SKM-1 (cell line): ENCODE measurements at regions not wholly inside any gene's neighbourhood (a gene's known extent, or its start where the extent isn't known, plus 50 kb on each side); places are given as distances from the start of the nearest gene placed in this dataset.
"Not testable (repeated sequence)": the region's sequence is repeated elsewhere in the genome, so short reads cannot be mapped to it uniquely, and the experiment has no call there.

ENCODE experiments used
- DNase-seq: peaks from one replicate; lab custom pipeline; 2025; ENCODE audit not compliant: unreplicated experiment; lab: John Stamatoyannopoulos, UW

DNA sequence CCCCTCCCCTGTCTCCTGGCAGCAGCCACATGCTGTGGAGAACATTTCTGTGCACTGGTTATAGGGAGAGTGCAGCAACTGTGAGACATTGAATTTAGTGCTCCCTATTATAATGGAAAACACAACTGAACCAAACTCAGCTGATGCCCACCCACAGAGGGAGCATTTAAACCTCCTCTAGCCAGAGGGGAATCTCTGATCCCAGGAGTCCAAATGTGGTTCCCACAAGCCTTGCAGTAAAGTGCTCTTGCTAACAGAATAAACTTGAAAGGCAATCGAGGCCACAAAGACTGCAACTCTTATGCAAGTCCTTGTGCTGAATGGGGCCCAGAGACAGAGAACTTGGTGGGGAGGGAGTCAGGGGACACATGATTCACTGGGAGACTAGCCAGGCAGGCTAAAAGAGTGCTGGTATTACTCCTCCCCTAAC, 638.8 kb upstream of the VRK2 start:
- peak; percentile 6 for DNase-seq

DNA sequence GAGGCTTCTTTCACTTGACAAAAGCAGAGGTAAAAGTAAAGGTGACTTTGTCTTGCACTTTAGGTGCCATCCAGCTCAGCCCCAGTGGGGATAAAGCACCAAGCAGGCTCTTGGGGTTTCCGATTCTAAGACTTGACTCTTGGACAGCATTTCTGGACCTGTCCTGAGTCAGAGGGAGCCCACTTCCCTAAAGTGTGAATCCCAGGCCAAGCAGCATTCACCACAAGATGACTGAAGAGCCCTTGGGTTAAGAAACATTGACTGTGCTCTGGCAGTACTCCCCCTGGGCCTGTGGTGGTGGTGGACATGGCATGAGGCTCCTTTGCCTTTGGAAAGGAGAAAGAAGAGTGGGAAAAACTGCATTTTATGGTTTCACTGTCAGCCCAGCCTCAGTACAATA, 638.0 kb upstream of the VRK2 start:
- peak; percentile 6 for DNase-seq

- DNase-seq = no peak
These were observed 629.6 kb upstream of the VRK2 start for GRCh38 chr2:57417007-57417406.

- not testable (repeated sequence) for DNase-seq
These were observed 627.7 kb upstream of the VRK2 start for GRCh38 chr2:57418859-57419346.

DNA sequence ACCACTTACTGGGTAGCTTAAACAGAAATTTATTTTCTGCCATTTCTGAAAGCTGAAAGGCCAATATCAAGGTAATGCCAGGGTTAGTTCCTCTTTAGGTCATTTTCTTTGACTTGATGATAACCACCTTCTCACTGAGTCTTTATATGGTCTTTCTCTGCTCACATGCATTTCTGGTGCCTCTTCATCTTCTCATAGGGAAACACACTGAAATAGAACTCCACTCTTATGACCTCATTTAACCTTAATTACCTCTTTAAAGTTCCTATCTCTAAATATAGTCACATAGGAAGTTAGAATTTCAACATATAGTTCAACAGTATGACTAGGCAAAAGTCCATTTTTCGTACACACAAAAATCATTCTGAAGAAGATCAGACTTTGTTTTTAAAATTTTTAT, 616.8 kb upstream of the VRK2 start:
- peak; percentile 94 for DNase-seq

DNA sequence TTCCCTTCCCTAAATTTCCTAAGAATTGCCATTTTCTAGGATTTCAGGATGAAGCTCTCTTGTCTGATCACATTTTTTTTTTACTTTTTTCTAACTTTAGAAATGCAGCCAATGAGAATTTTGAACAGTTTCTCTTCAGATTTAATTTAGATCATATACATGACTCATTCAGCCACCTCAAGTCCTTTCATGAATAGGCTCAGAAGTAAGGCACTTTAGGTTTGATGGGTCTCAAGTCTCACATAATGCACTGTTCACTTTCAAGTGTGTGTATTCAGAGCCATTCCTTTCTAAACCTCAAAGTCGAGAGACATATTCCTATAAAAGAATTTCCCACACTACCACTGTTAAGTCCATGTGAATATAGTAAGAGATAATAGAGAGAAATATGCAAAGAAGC, 614.1 kb upstream of the VRK2 start:
- no peak for DNase-seq

GRCh38 chr2:57434441-57434840, 612.2 kb upstream of the VRK2 start:
- DNase-seq = no peak

DNA sequence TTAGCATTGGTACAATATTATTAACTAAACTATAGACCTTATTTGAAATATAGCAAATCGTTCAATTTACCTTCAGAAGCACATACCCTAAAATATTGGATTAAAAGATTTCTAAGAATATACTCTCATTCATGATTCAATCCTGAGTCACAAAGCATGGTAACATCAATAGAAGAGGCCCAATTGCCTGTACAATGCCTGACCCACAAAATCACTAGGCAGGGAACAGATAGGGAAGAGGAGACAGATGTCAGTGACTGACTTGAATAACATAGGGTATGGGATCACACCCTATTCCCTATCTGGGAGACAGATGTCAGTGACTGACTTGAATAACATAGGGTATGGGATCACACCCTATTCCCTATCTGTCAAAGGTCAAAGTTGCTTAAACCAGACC, 611.6 kb upstream of the VRK2 start:
- no peak for DNase-seq

- no peak for DNase-seq
These were observed 609.5 kb upstream of the VRK2 start for GRCh38 chr2:57437077-57437476.

GRCh38 chr2:57440437-57440836, 606.2 kb upstream of the VRK2 start:
- DNase-seq = no peak

- no peak for DNase-seq
These were observed 603.5 kb upstream of the VRK2 start for GRCh38 chr2:57443086-57443485.

GRCh38 chr2:57443973-57444521, 602.6 kb upstream of the VRK2 start:
- peak; percentile 32 for DNase-seq

DNA sequence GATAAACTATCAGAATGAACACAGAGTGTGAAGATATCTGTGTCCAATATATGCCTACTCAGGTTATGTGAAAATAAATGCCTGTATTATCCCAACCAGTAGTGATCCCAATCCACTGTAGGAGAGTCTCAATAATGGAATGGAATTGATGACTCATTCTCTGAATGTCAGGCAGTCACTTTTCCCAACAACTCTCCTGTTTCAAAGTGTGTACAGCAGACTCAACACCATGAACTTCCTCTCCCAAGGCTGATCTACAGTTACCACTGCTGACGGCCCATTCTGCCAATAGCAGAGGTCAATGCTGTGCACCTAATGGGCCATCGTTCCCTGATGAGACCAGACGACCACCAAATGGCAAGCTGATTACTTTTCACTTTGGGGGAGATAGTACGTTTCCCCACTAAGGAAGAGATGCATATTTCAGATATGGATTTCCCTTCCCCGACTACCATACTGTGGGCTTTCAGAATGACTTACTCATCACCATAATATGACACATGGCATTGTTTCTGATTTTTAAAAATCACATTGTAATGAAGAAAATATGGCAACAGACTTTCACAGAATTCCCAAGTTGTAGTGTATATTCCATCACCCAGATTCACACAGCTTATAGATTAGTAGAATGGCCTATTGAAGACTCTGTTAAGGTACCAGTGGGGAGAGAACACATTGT, 601.7 kb upstream of the VRK2 start:
- no peak for DNase-seq

- no peak for DNase-seq
These were observed 597.8 kb upstream of the VRK2 start for GRCh38 chr2:57448816-57449215.

GRCh38 chr2:57450170-57450569, 596.4 kb upstream of the VRK2 start:
- no peak for DNase-seq

- DNase-seq = no peak
These were observed 594.0 kb upstream of the VRK2 start for GRCh38 chr2:57452634-57453033.

DNA sequence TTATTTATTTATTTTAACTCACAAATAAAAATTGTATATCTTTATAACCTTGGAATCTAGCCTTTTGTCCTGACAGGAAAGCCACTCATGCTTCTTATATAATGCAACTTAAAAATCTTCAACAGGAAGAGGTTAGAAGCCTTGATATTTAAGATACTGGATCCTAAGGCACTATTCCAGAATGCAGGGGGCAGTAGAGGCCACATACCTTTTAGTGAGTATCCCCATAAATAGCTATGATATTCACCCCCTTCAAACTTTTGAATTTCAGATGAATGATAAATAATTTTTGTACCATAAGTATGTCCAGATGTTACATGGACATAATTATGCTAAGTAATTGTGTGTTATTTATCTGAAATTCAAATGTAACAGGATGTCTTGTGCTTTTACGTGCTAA, 592.7 kb upstream of the VRK2 start:
- DNase-seq = no peak

- no peak for DNase-seq
These were observed 586.0 kb upstream of the VRK2 start for GRCh38 chr2:57460396-57461276.

GRCh38 chr2:57461624-57462023, 585.0 kb upstream of the VRK2 start:
- DNase-seq = no peak

DNA sequence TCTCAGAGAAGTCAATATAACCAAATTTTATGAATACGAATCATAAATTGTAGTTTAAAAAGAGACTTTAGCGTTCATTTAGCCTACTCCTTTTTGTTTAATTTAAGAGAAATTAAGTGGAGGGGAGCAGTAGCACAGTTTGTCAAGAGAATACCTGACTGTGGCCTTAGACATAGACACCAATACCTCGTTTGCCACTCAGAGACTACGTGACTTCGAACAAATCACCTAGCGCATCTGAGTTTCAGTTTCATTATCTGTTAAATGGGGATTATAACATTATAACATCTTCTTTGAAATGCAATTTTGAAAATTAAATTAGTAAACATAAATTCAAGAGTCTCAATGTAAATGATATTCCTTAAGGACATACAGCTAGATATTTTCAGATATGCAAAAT, 581.5 kb upstream of the VRK2 start:
- DNase-seq = no peak

DNA sequence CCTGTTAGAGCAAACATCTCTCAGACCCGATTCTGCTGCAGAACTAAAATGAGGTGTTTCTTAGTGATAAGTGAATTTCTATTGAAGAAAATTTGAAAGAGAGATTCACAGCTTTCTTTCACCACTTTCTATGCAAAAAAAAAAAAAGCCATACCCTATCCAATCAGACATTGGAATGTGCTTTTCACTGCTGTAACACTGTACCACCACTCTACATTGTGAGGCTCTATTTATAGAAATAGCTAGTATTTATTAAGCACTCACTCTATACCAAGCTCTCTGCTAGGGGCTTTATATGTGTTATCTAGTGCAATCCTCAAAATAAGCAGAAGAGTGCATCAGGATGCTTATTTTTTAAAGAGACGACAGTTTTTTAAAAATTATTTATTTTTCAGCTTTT, 580.6 kb upstream of the VRK2 start:
- DNase-seq = no peak

- no peak for DNase-seq
These were observed 571.2 kb upstream of the VRK2 start for GRCh38 chr2:57475391-57475790.
